ENCODE measurements at regions not wholly inside any gene's neighbourhood (a gene's known extent, or its start where the extent isn't known, plus 50 kb on each side); places are given as distances from the start of the nearest gene placed in this dataset.

DNA sequence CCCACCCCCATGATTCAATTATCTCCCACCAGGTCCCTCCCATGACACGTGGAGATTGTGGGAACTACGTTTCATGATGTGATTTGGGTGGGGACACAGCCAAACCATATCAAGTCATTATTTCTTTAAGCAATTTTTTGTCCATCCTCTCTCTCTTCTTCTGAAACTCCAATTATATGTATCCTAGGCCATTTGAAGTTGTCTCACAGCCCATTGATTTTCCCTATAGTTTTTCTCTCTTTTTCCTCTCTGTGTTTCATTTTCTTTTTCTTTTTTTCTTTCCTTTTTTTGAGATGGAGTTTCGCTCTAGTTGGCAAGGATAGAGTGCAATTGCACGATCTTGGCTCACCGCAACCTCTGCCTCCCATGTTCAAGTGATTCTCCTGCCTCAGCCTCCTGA, 101.9 kb upstream of the CXCL14 start:
- DNase-seq = no peak
- no peak overlapping the region for H3K27ac Mint-ChIP-seq
- H3K27me3 Mint-ChIP-seq (ENCODE audit: insufficient read depth) = peaks cover 8% of the 10 kb centered on the region; the same call in 1 of the 2 replicates
- H3K4me3 Mint-ChIP-seq = no peak overlapping the region
- H3K4me1 Mint-ChIP-seq (ENCODE audit: low read depth) = no peaks in the 10 kb centered on the region
- H3K9me3 Mint-ChIP-seq = peaks cover 9% of the 10 kb centered on the region; the same call in 1 of the 2 replicates
- TF ChIP-seq, protein P1, sequence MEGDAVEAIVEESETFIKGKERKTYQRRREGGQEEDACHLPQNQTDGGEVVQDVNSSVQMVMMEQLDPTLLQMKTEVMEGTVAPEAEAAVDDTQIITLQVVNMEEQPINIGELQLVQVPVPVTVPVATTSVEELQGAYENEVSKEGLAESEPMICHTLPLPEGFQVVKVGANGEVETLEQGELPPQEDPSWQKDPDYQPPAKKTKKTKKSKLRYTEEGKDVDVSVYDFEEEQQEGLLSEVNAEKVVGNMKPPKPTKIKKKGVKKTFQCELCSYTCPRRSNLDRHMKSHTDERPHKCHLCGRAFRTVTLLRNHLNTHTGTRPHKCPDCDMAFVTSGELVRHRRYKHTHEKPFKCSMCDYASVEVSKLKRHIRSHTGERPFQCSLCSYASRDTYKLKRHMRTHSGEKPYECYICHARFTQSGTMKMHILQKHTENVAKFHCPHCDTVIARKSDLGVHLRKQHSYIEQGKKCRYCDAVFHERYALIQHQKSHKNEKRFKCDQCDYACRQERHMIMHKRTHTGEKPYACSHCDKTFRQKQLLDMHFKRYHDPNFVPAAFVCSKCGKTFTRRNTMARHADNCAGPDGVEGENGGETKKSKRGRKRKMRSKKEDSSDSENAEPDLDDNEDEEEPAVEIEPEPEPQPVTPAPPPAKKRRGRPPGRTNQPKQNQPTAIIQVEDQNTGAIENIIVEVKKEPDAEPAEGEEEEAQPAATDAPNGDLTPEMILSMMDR (IDR thresholded peaks at IDR 0.05) = no peak
- H3K36me3 Mint-ChIP-seq (ENCODE audit: low read depth) = no peaks in the 10 kb centered on the region

DNA sequence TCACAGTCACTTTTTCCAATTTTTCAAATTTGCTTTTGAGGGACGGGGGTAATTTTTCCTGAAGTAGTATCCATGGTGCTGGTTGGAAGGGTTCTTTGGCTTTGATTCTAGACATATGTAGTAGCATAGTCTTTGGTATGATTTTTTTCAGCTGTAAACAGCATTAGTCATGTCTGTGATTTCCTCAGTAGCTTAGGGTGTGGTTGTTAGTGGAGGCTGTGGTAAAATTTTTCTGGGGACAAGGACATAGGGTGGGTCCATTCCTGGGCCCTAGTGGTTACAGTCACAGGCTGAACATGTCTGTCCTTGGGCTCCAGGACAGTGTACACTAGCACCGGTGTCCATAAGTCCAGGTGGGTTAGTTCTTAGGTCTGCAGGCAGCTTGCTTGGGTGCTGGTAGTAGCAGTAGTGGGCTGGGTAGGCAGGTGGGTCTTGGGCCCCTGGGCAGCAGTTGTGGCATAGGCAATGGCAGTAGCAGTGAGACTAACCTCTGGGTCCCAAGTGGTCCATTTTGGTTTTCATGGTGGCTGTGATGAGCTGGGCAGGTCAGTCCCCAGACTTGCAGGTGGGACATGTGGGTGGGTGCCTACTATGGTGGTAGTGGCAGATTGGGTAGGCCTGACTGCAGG, 100.0 kb upstream of the CXCL14 start:
- TF ChIP-seq, protein P1 (IDR thresholded peaks at IDR 0.05) = no peak
- Mint-ChIP-seq H3K27me3 (ENCODE audit: insufficient read depth) (peaks cover 4% of the 10 kb centered on the region; the same call in 1 of the 2 replicates), H3K36me3 (ENCODE audit: low read depth) (no peaks in the 10 kb centered on the region), H3K9me3 (peaks cover 9% of the 10 kb centered on the region; the same call in 1 of the 2 replicates), H3K4me1 (ENCODE audit: low read depth) (no peaks in the 10 kb centered on the region), H3K4me3 (no peak overlapping the region), H3K27ac (no peak overlapping the region)
- DNase-seq = no peak

DNA sequence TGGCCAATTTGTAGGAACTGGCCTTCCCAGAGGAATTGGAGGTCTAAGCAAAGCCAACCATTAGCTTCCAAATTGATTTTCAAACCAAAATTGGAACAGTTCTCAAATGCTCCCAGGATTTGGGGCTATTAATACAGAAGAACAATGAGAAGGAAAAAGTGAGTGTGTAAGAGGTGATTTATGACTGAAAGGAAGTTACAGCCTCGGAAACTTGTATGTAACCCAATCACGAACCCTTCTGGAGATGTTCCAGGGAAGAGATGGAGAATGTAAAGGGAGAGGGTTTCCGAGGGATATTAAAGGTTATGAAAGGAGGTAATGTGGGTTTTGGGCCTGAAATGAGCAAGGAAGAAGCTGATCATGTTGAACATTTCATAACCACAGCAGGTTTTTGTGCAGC, 93.2 kb upstream of the CXCL14 start:
- no peak for DNase-seq
- Mint-ChIP-seq H3K36me3 (ENCODE audit: low read depth) (no peaks in the 10 kb centered on the region), H3K4me1 (ENCODE audit: low read depth) (no peaks in the 10 kb centered on the region), H3K4me3 (no peak overlapping the region), H3K9me3 (no peaks in the 10 kb centered on the region), H3K27me3 (ENCODE audit: insufficient read depth) (no peaks in the 10 kb centered on the region; the same call in none of the 2 replicates), H3K27ac (no peak overlapping the region)
- TF ChIP-seq, protein P1 (IDR thresholded peaks at IDR 0.05) = no peak

DNA sequence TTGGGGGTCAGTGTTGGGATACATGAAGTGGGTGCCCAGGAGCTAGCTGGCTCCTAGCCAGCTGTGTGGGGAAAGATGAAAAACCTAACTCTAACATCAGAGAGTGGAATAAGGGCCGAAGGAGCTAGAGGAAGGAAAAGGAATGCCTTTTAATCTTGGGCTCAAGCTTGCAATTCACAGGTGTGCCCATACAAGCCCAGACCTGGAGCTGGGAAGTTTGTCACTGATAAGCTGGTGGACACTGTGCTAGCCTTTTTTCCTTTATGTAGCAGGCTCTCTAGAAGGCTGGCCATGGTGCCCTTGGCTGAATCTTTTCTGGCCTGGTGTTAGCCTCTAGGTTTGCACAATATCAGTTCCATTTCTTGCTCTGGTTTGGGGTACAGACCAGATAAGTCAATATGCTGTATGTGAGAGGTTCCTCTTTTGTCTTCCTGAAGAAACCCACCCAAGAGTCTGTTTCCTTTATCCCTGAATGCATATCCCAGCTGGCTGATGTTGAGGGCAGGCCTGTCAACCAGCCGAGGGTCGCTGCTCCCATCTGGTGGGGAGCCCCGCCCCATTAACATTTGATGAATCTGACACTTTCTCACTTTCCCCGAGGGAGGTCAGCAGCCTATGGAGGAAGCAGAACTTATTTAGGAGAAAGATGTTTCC, 92.4 kb upstream of the CXCL14 start:
- DNase-seq = no peak
- H3K36me3 Mint-ChIP-seq (ENCODE audit: low read depth) = no peaks in the 10 kb centered on the region
- H3K9me3 Mint-ChIP-seq = no peaks in the 10 kb centered on the region
- H3K27me3 Mint-ChIP-seq (ENCODE audit: insufficient read depth) = no peaks in the 10 kb centered on the region; the same call in none of the 2 replicates
- TF ChIP-seq, protein P1 (IDR thresholded peaks at IDR 0.05) = no peak
- no peak overlapping the region for H3K27ac Mint-ChIP-seq
- no peaks in the 10 kb centered on the region for H3K4me1 Mint-ChIP-seq (ENCODE audit: low read depth)
- no peak overlapping the region for H3K4me3 Mint-ChIP-seq

DNA sequence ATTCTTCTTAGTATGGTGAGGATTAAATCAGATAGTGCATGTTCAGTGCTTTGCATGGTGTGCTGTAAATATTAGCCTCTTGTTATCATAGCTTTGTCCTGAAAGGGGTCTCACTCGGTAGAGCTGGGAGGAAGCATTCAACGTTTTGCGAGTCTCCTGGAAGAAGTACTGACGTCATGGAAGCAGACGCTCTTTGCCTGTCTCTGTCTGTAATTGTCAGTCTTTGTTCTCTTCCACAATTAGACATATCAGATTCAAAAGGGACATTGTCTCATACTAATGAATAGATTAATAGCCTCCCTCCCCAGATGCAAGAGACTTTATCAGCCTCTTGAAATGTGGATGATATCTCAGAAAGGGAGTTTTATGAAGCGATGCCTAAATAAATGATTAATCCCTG, 91.8 kb upstream of the CXCL14 start:
- no peak for DNase-seq
- Mint-ChIP-seq H3K27ac (no peak overlapping the region), H3K27me3 (ENCODE audit: insufficient read depth) (no peaks in the 10 kb centered on the region; the same call in none of the 2 replicates), H3K4me1 (ENCODE audit: low read depth) (no peaks in the 10 kb centered on the region), H3K36me3 (ENCODE audit: low read depth) (no peaks in the 10 kb centered on the region), H3K9me3 (no peaks in the 10 kb centered on the region), H3K4me3 (no peak overlapping the region)
- TF ChIP-seq, protein P1 (IDR thresholded peaks at IDR 0.05) = no peak
